Stomach (tissue), 8 donors: ENCODE measurements at regions not wholly inside any gene's neighbourhood (a gene's known extent, or its start where the extent isn't known, plus 50 kb on each side); places are given as distances from the start of the nearest gene placed in this dataset.

Source experiments
- DNase-seq, 2 donors: peaks; one replicate each; pipeline versions ENCODE4 v3.0.0 to v3.0.0-alpha.2; 2013 to 2019
- H3K27ac ChIP-seq, 5 donors: fragments of 200-600 bp in 4 of 5; sonication (generic) in 4 of 5; one replicate each; pipeline ENCODE4 v1.5.1; 2013 to 2019; ENCODE audit warnings: mild to moderate bottlenecking in 1 of 5, moderate library complexity in 1 of 5
- H3K27me3 ChIP-seq, 3 donors: fragments of 200-600 bp; sonication (generic); one replicate each; pipeline ENCODE4 v1.5.1; 2017 to 2019; ENCODE audit warnings: mixed run types in 1 of 3
- H3K36me3 ChIP-seq, 4 donors: fragments of 200-600 bp; sonication (generic); 1 replicate in 3 of 4; 2 replicates in 1 of 4; pipeline ENCODE4 v1.5.1; 2016 to 2019
- H3K4me1 ChIP-seq, 4 donors: fragments of 200-600 bp; sonication (generic); one replicate each; pipeline ENCODE4 v1.5.1; 2016 to 2019
- H3K4me3 ChIP-seq, 4 donors: fragments of 200-600 bp; sonication (generic) in 3 of 4; one replicate each; pipeline ENCODE4 v1.5.1; 2016 to 2019; ENCODE audit warnings: mild to moderate bottlenecking in 1 of 4
- H3K9me3 ChIP-seq, 4 donors: fragments of 200-600 bp; sonication (generic); one replicate each; pipeline ENCODE4 v1.5.1; 2016 to 2019
- EP300 ChIP-seq: sonication (generic); formaldehyde crosslinking; IDR thresholded peaks from one replicate; pipeline ENCODE4 v1.6.1; 2017; ENCODE audit warnings: antibody characterized with exemption
- POLR2A ChIP-seq, 4 donors: fragments of 450-650 bp; IDR thresholded peaks; one replicate each; pipeline ENCODE4 v1.6.1; 2016; ENCODE audit warnings: antibody characterized with exemption in 4 of 4, control low read depth in 2 of 4, mild to moderate bottlenecking in 1 of 4, moderate library complexity in 1 of 4
- POLR2AphosphoS5 ChIP-seq, 3 donors: sonication (generic); formaldehyde crosslinking; IDR thresholded peaks; one replicate each; pipeline ENCODE4 v1.6.1; 2016; ENCODE audit warnings: antibody characterized with exemption in 3 of 3
- WGBS, 5 donors: extraction: QIAGEN DNeasy Blood & Tissue Kit in 3 of 5; methylation state at CpG; one replicate each; pipeline versions ENCODE4 v1.1.5 to v1.1.7; 2013 to 2018; 5-methylcytosine and 5-hydroxymethylcytosine counted together
- intact Hi-C: fragments of 100-400 bp; cut with DNase I; formaldehyde crosslinking; loops from one replicate; pipeline ENCODE4 v1.15.1; 2023; ENCODE audit warnings: low total_unique reads
- TF ChIP-seq, protein P1 (sequence below), 7 experiments: fragments of 450-650 bp in 4 of 7; fragments of 200-600 bp in 3 of 7; sonication (generic) in 3 of 7; IDR thresholded peaks; one replicate each; pipeline ENCODE4 v1.5.1; 2016 to 2019; ENCODE audit warnings: antibody characterized with exemption in 7 of 7, control low read depth in 2 of 7, mild to moderate bottlenecking in 1 of 7
- donor health status: healthy with polysubstance abuse.
- donor health status: Bipolar disorder and iron deficiency.
- donor health status: healthy.

DNA sequence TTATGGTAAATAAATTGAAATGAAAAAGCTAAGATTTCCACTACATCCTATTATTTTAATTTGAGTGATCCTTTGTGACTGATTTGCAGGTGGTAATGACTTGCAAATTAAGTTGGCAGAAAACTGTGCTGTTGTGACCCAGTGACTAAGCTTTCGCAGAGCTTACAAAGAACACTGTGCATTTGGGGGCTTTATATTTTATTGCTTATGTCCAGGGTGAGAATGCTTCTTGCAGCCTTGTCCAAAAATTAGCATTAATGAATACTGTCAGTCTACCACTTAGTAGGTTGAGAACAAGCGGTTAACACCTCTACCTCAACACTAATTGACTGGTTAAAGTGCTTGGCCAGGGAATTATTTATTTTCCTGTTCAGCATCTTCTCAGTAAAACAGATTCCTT lies 991.3 kb upstream of the DIAPH2 start:
- Histone ChIP-seq H3K4me3 (no peak overlapping the region), H3K9me3 (no peaks in the 10 kb centered on the region), H3K27ac (no peak overlapping the region), H3K4me1 (no peaks in the 10 kb centered on the region), H3K36me3 (no peaks in the 10 kb centered on the region), H3K27me3 (no peaks in the 10 kb centered on the region)
- DNase-seq, result no peak
- intact Hi-C loops, result no loop called here
- 64 to 82% (median 76%) methylated on average over 2 of the region's 2 CpGs for WGBS, 5 donors
- no peak for TF ChIP-seq POLR2AphosphoS5 (IDR thresholded peaks at IDR 0.05)
- TF ChIP-seq POLR2A (IDR thresholded peaks at IDR 0.05), result no peak
- TF ChIP-seq EP300, result no peak
- TF ChIP-seq, protein P1, sequence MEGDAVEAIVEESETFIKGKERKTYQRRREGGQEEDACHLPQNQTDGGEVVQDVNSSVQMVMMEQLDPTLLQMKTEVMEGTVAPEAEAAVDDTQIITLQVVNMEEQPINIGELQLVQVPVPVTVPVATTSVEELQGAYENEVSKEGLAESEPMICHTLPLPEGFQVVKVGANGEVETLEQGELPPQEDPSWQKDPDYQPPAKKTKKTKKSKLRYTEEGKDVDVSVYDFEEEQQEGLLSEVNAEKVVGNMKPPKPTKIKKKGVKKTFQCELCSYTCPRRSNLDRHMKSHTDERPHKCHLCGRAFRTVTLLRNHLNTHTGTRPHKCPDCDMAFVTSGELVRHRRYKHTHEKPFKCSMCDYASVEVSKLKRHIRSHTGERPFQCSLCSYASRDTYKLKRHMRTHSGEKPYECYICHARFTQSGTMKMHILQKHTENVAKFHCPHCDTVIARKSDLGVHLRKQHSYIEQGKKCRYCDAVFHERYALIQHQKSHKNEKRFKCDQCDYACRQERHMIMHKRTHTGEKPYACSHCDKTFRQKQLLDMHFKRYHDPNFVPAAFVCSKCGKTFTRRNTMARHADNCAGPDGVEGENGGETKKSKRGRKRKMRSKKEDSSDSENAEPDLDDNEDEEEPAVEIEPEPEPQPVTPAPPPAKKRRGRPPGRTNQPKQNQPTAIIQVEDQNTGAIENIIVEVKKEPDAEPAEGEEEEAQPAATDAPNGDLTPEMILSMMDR (IDR thresholded peaks at IDR 0.05), result no peak

DNA sequence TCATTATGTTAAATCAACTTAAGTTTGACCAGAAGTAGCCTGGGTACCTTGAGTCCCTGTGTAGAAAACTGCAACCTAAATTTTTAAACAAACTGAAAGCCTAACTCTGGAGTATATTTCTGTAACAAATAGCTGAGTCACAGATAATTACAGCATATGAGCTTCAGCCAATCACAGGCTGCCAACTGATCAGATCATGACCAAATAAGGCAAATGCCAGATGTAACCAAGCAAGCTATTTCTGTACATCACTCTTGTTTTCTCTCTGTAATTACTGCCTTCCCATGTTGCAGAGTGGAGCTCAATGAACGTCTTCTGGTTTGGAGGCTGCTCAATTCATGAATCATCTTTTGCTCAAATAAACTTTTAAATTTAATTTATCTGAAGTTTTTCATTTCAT lies 980.9 kb upstream of the DIAPH2 start:
- Histone ChIP-seq H3K36me3 (no peaks in the 10 kb centered on the region), H3K4me1 (no peaks in the 10 kb centered on the region), H3K27ac (no peak overlapping the region), H3K27me3 (no peaks in the 10 kb centered on the region), H3K4me3 (no peak overlapping the region), H3K9me3 (peaks cover 0 to 7% (median 0%) of the 10 kb centered on the region in 4 donors)
- 56 to 71% (median 69%) methylated on average over 1 of the region's 1 CpG for WGBS, 5 donors
- TF ChIP-seq POLR2AphosphoS5 (IDR thresholded peaks at IDR 0.05) (no peak), EP300 (no peak), POLR2A (IDR thresholded peaks at IDR 0.05) (no peak)
- TF ChIP-seq, protein P1 (IDR thresholded peaks at IDR 0.05), result no peak
- no peak for DNase-seq
- intact Hi-C loops, result no loop called here

DNA sequence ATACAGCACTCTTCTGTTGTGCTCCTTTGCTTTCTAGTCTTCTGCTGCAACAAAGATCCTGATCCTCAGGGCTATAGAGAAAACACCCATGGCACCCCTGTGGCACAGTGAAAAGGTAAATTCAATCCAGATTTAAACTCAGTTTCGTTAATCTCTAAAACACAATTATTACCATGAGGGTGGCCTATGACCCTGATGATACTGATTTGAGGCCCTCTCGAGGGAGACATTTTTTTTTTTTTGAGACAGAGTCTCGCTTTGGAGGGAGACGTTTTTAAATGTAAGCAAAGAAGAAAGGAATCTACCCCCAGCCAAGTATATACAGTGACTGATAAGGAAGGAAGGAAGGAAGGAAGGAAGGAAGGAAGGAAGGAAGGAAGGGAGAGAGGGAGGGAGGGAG lies 967.8 kb upstream of the DIAPH2 start:
- TF ChIP-seq, protein P1 (IDR thresholded peaks at IDR 0.05), result no peak
- TF ChIP-seq POLR2AphosphoS5 (IDR thresholded peaks at IDR 0.05), result no peak
- no peak for TF ChIP-seq EP300
- no peak for TF ChIP-seq POLR2A (IDR thresholded peaks at IDR 0.05)
- Histone ChIP-seq H3K4me1 (no peaks in the 10 kb centered on the region), H3K27ac (no peak overlapping the region), H3K36me3 (no peaks in the 10 kb centered on the region), H3K9me3 (no peaks in the 10 kb centered on the region), H3K4me3 (no peak overlapping the region), H3K27me3 (no peaks in the 10 kb centered on the region)
- no peak for DNase-seq
- WGBS, 5 donors, result 62 to 78% (median 69%) methylated on average over 4 of the region's 4 CpGs
- intact Hi-C loops, result no loop called here

DNA sequence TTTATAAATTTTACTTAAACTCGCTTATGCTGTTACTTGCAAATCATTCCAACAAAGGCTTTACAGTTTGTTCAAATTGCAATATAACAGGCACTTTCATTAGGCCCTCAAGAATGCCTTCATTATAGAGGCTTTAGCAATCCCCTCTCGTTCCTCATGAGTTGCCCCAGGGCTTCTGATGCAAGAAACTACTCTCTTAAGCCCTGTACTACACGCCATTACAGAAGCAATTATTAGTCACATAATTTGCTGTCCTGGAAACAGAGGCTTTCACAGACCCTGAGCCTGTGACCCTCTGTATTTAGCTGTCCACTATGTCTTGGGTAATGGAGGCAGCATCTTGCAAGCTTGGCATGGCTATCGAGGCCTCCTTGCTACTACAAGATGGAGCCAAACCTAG lies 965.9 kb upstream of the DIAPH2 start:
- TF ChIP-seq POLR2AphosphoS5 (IDR thresholded peaks at IDR 0.05) (no peak), POLR2A (IDR thresholded peaks at IDR 0.05) (no peak)
- TF ChIP-seq, protein P1 (IDR thresholded peaks at IDR 0.05), result no peak
- Histone ChIP-seq H3K4me1 (no peaks in the 10 kb centered on the region), H3K9me3 (no peaks in the 10 kb centered on the region), H3K4me3 (no peak overlapping the region), H3K27me3 (no peaks in the 10 kb centered on the region), H3K36me3 (no peaks in the 10 kb centered on the region), H3K27ac (no peak overlapping the region)
- 58 to 76% (median 74%) methylated on average over 4 of the region's 4 CpGs for WGBS, 5 donors
- DNase-seq, result no peak
- intact Hi-C loops, result no loop called here
